HG02763 (cell line): ENCODE measurements at regions not wholly inside any gene's neighbourhood (a gene's known extent, or its start where the extent isn't known, plus 50 kb on each side); places are given as distances from the start of the nearest gene placed in this dataset.

Experiments used
- ATAC-seq: cut with Tn5 transposase; IDR thresholded peaks from one replicate; pipeline ENCODE4 v1.9.1; 2021; ENCODE audit warnings: mild to moderate bottlenecking, moderate library complexity; ENCODE audit not compliant: unreplicated experiment

GRCh38 chr15:96514607-96515285, 184.2 kb downstream of the NR2F2 start:
- no peak for ATAC-seq

- ATAC-seq, result no peak
Measured at GRCh38 chr15:96515371-96515770, 184.9 kb downstream of the NR2F2 start.

- ATAC-seq, result no peak
Measured at GRCh38 chr15:96521386-96521785, 190.9 kb downstream of the NR2F2 start.

GRCh38 chr15:96524676-96525417, 194.3 kb downstream of the NR2F2 start:
- no peak for ATAC-seq

GRCh38 chr15:96535148-96535547, 204.6 kb downstream of the NR2F2 start:
- no peak for ATAC-seq

- no peak for ATAC-seq
Measured at GRCh38 chr15:96538491-96538890, 208.0 kb downstream of the NR2F2 start.

- no peak for ATAC-seq
Measured at GRCh38 chr15:96540283-96540682, 209.8 kb downstream of the NR2F2 start.

GRCh38 chr15:96542130-96542770, 211.8 kb downstream of the NR2F2 start:
- ATAC-seq, result no peak

GRCh38 chr15:96544162-96544756, 213.8 kb downstream of the NR2F2 start:
- no peak for ATAC-seq

- no peak for ATAC-seq
Measured at GRCh38 chr15:96549136-96549535, 218.6 kb downstream of the NR2F2 start.

GRCh38 chr15:96551196-96551595, 220.7 kb downstream of the NR2F2 start:
- ATAC-seq, result no peak

- no peak for ATAC-seq
Measured at GRCh38 chr15:96551722-96552121, 221.2 kb downstream of the NR2F2 start.

- ATAC-seq, result no peak
Measured at GRCh38 chr15:96553006-96553405, 222.5 kb downstream of the NR2F2 start.

GRCh38 chr15:96553451-96553850, 223.0 kb downstream of the NR2F2 start:
- ATAC-seq, result no peak

GRCh38 chr15:96553931-96554330, 223.4 kb downstream of the NR2F2 start:
- no peak for ATAC-seq

- ATAC-seq, result no peak
Measured at GRCh38 chr15:96554541-96554940, 224.0 kb downstream of the NR2F2 start.

- ATAC-seq, result no peak
Measured at GRCh38 chr15:96559087-96559486, 228.6 kb downstream of the NR2F2 start.

GRCh38 chr15:96559631-96560030, 229.1 kb downstream of the NR2F2 start:
- ATAC-seq, result no peak

- no peak for ATAC-seq
Measured at GRCh38 chr15:96560246-96560895, 229.9 kb downstream of the NR2F2 start.

- no peak for ATAC-seq
Measured at GRCh38 chr15:96561593-96561992, 231.1 kb downstream of the NR2F2 start.

- ATAC-seq, result no peak
Measured at GRCh38 chr15:96564546-96564945, 234.0 kb downstream of the NR2F2 start.
